DOHH2 (cell line): ENCODE measurements at regions not wholly inside any gene's neighbourhood (a gene's known extent, or its start where the extent isn't known, plus 50 kb on each side); places are given as distances from the start of the nearest gene placed in this dataset.

ENCODE experiments used
- EZH2phosphoT487 ChIP-seq: fragments of 200-600 bp; sonication (generic); IDR thresholded peaks from 2 replicates; pipeline ENCODE4 v1.6.1; 2017; ENCODE audit warnings: borderline replicate concordance, mild to moderate bottlenecking, antibody characterized with exemption, low read length, moderate library complexity, mixed read lengths
- TF ChIP-seq, protein P1 (sequence below): fragments of 200-600 bp; sonication (generic); IDR thresholded peaks from one replicate; pipeline ENCODE4 v1.5.1; 2014; ENCODE audit warnings: antibody characterized with exemption, mild to moderate bottlenecking, low read depth, low read length; ENCODE audit not compliant: poor library complexity, severe bottlenecking

DNA sequence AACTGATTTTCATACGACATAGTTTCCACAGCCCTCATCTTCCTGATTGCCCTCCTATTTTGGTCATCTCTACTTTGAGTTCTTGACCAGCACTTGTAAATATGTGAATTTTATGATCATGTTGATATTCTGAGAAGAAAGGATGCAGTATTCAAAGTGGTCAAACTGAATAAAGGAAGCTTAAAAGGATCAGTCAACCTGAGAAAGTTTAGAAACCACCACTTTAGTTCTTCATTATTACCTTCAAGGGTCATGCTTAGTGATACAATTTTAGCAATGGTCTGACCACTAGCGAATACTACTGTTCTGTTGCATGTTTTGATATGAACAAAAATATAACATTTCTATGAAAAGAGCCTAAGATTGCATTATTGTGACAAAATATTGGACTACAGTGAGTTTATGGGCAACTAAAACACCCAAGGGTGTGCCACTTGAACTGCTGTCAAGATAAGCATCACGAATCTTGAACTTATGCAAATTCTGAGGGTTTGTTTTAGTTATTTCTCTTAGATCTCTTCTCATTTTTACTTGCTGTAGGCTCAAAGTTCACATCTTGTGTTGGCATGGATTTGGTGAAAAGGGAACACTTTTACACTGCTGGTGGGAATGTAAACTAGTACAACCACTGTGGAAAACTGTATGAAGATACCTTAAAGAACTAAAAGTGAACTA, 247.7 kb downstream of the IPMK start:
- TF ChIP-seq, protein P1, sequence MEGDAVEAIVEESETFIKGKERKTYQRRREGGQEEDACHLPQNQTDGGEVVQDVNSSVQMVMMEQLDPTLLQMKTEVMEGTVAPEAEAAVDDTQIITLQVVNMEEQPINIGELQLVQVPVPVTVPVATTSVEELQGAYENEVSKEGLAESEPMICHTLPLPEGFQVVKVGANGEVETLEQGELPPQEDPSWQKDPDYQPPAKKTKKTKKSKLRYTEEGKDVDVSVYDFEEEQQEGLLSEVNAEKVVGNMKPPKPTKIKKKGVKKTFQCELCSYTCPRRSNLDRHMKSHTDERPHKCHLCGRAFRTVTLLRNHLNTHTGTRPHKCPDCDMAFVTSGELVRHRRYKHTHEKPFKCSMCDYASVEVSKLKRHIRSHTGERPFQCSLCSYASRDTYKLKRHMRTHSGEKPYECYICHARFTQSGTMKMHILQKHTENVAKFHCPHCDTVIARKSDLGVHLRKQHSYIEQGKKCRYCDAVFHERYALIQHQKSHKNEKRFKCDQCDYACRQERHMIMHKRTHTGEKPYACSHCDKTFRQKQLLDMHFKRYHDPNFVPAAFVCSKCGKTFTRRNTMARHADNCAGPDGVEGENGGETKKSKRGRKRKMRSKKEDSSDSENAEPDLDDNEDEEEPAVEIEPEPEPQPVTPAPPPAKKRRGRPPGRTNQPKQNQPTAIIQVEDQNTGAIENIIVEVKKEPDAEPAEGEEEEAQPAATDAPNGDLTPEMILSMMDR = no peak
- TF ChIP-seq EZH2phosphoT487 = no peak
